ENCODE measurements at regions not wholly inside any gene's neighbourhood (a gene's known extent, or its start where the extent isn't known, plus 50 kb on each side); places are given as distances from the start of the nearest gene placed in this dataset.

DNA sequence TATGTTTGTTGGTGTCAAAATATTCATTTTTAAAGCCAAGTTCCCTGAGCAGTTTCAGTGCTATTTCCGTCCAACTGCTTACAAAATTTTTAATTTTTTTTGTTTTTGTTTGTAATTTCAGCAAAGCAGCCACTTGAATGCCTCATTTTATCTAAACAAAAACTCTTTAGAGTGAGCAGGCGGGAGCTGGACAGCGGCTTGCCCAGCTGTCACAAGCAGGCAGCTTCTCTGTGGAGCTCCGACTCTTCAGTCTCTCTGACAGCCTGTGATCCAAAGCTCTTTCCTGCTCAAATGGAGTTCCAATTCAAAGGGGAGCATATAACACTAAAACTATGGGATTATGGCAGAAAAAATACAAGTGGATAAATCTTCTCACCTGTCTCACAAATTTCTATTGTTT is 618.3 kb upstream of the PCDH20 start:
- TF ChIP-seq POLR2A (IDR thresholded peaks at IDR 0.05) (no peak), CTCF (IDR thresholded peaks at IDR 0.05) (no peak), EP300 (IDR thresholded peaks at IDR 0.05) (no peak)
- Histone ChIP-seq H3K27me3 (no peaks in the 10 kb centered on the region), H3K4me3 (no peak overlapping the region), H3K9me3 (no peaks in the 10 kb centered on the region), H3K27ac (no peak overlapping the region), H3K4me1 (ENCODE audit: insufficient read depth) (no peaks in the 10 kb centered on the region), H3K36me3 (no peaks in the 10 kb centered on the region)
- no peak for DNase-seq
- 3 to 22% (median 8%) methylated on average over 4 of the region's 4 CpGs for WGBS, 3 donors
- intact Hi-C loops (cut with DNase I): no loop called here

DNA sequence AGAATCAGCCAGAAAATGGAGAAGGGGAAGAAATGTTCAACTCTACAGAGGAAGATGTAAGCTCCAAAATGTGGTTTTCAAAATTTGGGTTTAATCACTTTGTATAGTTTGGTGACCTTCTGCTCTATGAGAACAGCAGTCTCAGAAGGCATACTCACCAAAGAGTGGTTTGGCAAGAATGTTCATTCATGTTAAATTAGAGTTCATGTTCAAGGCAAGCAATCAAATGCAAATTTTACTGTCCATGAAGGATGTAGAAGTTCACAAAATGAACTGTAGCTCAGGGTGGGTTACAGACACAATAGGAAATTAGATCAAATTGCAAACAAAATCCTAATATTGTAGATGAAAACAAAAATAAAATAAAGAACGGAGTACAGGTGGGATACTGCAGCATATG is 606.7 kb upstream of the PCDH20 start:
- Histone ChIP-seq H3K27ac (no peak overlapping the region), H3K4me1 (ENCODE audit: insufficient read depth) (no peaks in the 10 kb centered on the region), H3K27me3 (no peaks in the 10 kb centered on the region), H3K36me3 (no peaks in the 10 kb centered on the region), H3K4me3 (no peak overlapping the region), H3K9me3 (no peaks in the 10 kb centered on the region)
- WGBS, 3 donors: 70 to 78% (median 76%) methylated on average over 1 of the region's 1 CpG
- no peak for DNase-seq
- intact Hi-C loops (cut with DNase I): no loop called here
- no peak for TF ChIP-seq CTCF (IDR thresholded peaks at IDR 0.05)
- no peak for TF ChIP-seq POLR2A (IDR thresholded peaks at IDR 0.05)
- TF ChIP-seq EP300 (IDR thresholded peaks at IDR 0.05): no peak

- H3K36me3 ChIP-seq: no peaks in the 10 kb centered on the region
- no peak for DNase-seq
- intact Hi-C loops (cut with DNase I): no loop called here
- no peaks in the 10 kb centered on the region for H3K4me1 ChIP-seq (ENCODE audit: insufficient read depth)
- H3K4me3 ChIP-seq: no peak overlapping the region
- no peak overlapping the region for H3K27ac ChIP-seq
- no peaks in the 10 kb centered on the region for H3K9me3 ChIP-seq
- no peak for TF ChIP-seq EP300 (IDR thresholded peaks at IDR 0.05)
- TF ChIP-seq POLR2A (IDR thresholded peaks at IDR 0.05): no peak
- no peak for TF ChIP-seq CTCF (IDR thresholded peaks at IDR 0.05)
- no peaks in the 10 kb centered on the region for H3K27me3 ChIP-seq
Observed at GRCh38 chr13:62019858-62020257, 604.2 kb upstream of the PCDH20 start.

GRCh38 chr13:62014299-62014698 is 598.6 kb upstream of the PCDH20 start:
- Histone ChIP-seq H3K36me3 (no peaks in the 10 kb centered on the region), H3K4me1 (ENCODE audit: insufficient read depth) (no peaks in the 10 kb centered on the region), H3K9me3 (no peaks in the 10 kb centered on the region), H3K27me3 (no peaks in the 10 kb centered on the region), H3K4me3 (no peak overlapping the region), H3K27ac (no peak overlapping the region)
- no peak for DNase-seq
- intact Hi-C loops (cut with DNase I): no loop called here
- WGBS, 3 donors: 3 to 4% (median 3%) methylated on average over 3 of the region's 3 CpGs
- TF ChIP-seq CTCF (IDR thresholded peaks at IDR 0.05) (no peak), EP300 (IDR thresholded peaks at IDR 0.05) (no peak), POLR2A (IDR thresholded peaks at IDR 0.05) (no peak)

GRCh38 chr13:62003452-62003851 is 587.8 kb upstream of the PCDH20 start:
- 56 to 72% (median 57%) methylated on average over 2 of the region's 2 CpGs for WGBS, 3 donors
- intact Hi-C loops (cut with DNase I): no loop called here

More at GRCh38 chr13:62003452-62003851, 587.8 kb upstream of the PCDH20 start:
- DNase-seq: no peak
- no peak for TF ChIP-seq EP300 (IDR thresholded peaks at IDR 0.05)
- no peak for TF ChIP-seq CTCF (IDR thresholded peaks at IDR 0.05)
- no peak for TF ChIP-seq POLR2A (IDR thresholded peaks at IDR 0.05)
- Histone ChIP-seq H3K27ac (no peak overlapping the region), H3K27me3 (no peaks in the 10 kb centered on the region), H3K9me3 (no peaks in the 10 kb centered on the region), H3K36me3 (no peaks in the 10 kb centered on the region), H3K4me1 (ENCODE audit: insufficient read depth) (no peaks in the 10 kb centered on the region), H3K4me3 (no peak overlapping the region)

All from ovary (tissue), 7 donors.